ENCODE measurements at regions not wholly inside any gene's neighbourhood (a gene's known extent, or its start where the extent isn't known, plus 50 kb on each side); places are given as distances from the start of the nearest gene placed in this dataset.
A peak's percentile ranks its signal among the peaks of the same experiment; 100 is the strongest.
"Not testable (repeated sequence)": the region's sequence is repeated elsewhere in the genome, so short reads cannot be mapped to it uniquely, and the experiment has no call there.

DNA sequence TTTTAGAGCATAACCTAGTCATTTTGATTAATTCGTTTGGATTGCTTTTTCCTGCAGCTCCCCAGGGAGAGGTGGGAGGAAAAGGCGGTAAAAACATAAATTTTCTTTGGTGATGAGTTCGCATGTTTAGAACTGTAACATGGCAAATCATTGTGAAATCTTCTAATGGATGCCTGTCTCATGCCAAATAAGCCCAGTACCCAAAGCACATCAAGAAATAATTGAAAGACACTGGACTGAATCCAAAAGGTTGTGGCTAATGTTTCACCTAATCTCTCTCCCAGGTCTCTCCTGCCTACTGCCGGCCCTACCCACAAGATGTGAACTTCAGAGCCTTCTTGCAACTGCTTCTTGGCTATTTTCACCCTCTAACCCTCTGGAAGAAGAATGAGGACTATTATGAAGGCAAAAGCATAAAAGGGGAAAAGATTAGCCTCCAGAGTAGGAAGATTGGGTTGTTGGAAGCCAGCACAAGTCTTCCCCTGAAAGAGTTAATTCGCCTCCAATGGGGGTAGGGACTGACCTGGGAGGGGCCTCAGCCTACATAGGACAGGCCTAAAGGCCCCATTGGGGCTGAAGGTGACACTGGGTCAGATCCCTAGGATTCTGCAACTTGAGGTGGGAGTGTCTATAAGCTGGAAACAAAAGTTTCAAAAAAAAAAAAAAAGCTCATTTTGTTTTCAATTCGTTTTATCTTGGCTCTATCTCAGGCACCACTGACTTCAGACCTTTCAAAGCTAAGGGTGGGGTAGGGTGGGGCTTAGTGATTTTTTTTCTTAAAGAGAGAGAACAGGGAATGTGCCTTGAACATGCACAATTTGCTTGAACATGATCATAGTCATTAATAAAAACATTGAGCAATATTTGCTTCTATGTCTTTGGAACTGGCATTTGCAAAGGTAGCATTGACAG is 278.6 kb upstream of the KLF3 start:
- no peaks in the 10 kb centered on the region for H3K27me3 ChIP-seq
- TF ChIP-seq, protein P1, sequence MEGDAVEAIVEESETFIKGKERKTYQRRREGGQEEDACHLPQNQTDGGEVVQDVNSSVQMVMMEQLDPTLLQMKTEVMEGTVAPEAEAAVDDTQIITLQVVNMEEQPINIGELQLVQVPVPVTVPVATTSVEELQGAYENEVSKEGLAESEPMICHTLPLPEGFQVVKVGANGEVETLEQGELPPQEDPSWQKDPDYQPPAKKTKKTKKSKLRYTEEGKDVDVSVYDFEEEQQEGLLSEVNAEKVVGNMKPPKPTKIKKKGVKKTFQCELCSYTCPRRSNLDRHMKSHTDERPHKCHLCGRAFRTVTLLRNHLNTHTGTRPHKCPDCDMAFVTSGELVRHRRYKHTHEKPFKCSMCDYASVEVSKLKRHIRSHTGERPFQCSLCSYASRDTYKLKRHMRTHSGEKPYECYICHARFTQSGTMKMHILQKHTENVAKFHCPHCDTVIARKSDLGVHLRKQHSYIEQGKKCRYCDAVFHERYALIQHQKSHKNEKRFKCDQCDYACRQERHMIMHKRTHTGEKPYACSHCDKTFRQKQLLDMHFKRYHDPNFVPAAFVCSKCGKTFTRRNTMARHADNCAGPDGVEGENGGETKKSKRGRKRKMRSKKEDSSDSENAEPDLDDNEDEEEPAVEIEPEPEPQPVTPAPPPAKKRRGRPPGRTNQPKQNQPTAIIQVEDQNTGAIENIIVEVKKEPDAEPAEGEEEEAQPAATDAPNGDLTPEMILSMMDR (IDR thresholded peaks at IDR 0.05), result no peak
- peaks cover 9 to 27% of the 10 kb centered on the region in 2 donors for H3K4me1 ChIP-seq
- H3K27ac ChIP-seq, result peak overlapping the region; percentile 35 to 56
- no peaks in the 10 kb centered on the region for H3K36me3 ChIP-seq
- no peak for DNase-seq (ENCODE audit: low spot score in 2 of 2)
- no peaks in the 10 kb centered on the region for H3K9me3 ChIP-seq
- intact Hi-C loops (cut with DNase I), result no loop called here
- H3K4me3 ChIP-seq, result no peak overlapping the region

DNA sequence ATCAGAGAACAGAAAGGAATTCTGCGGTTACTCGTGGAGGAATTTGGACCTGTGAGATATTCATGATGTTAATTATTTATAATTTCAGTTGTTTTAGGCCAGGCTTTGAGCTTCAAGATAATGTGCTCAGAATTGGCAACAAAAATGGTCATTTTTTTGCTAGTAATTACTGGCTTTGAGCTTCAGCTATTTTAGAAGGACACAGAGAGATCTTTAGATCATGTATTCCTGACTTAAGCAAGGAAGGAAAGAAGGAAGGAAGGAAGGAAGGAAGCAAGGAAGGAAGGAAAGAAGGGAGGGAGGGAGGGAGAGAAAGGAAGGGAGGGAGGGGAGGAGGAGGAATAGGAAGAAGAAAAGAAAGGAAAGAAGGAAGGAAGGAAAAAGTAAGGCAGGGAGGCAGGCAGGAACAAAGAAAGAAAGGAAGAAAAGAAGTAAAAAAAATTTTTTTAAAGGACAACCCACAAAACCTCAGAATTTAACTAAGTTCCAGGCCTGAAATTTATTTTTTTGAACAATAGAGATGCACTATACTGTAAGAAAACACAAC is 277.9 kb upstream of the KLF3 start:
- H3K9me3 ChIP-seq, result no peaks in the 10 kb centered on the region
- H3K36me3 ChIP-seq, result no peaks in the 10 kb centered on the region
- H3K4me1 ChIP-seq, result peaks cover 9 to 27% of the 10 kb centered on the region in 2 donors
- intact Hi-C loops (cut with DNase I), result no loop called here
- TF ChIP-seq, protein P1 (IDR thresholded peaks at IDR 0.05), result no peak
- H3K27me3 ChIP-seq, result no peaks in the 10 kb centered on the region
- peak overlapping the region in 1 of 2 donors; percentile 5 for H3K27ac ChIP-seq
- H3K4me3 ChIP-seq, result no peak overlapping the region
- DNase-seq (ENCODE audit: low spot score in 2 of 2), result no peak

DNA sequence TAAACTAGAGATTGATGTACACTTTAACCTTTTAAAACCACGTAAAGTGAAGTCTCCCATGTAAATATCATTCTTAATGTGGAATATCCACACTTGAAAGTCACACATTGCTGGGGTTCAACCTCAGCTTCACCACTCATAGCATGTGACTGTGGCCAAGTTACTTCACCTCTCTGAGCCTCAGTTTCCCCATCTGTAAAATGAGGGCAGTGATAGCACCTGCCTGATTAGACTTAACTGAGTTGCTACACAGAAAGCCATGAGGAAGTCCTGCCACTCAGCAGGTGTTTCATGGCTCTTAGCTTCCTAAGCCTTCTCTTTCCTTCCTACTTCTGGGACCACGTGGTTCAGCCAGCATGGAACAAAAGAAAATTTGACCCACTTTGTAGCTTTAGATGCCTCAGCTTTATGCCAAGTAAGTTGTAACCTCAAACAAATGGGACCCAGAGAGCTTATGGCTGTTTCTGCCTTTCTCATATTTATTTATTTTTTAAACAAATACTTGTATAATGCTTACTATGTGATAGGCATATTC is 277.3 kb upstream of the KLF3 start:
- Histone ChIP-seq H3K4me1 (peaks cover 9 to 27% of the 10 kb centered on the region in 2 donors), H3K9me3 (no peaks in the 10 kb centered on the region), H3K27ac (peak overlapping the region; percentile 17 to 38), H3K36me3 (no peaks in the 10 kb centered on the region), H3K27me3 (no peaks in the 10 kb centered on the region), H3K4me3 (no peak overlapping the region)
- no peak for DNase-seq (ENCODE audit: low spot score in 2 of 2)
- intact Hi-C loops (cut with DNase I), result no loop called here
- TF ChIP-seq, protein P1 (IDR thresholded peaks at IDR 0.05), result no peak

DNA sequence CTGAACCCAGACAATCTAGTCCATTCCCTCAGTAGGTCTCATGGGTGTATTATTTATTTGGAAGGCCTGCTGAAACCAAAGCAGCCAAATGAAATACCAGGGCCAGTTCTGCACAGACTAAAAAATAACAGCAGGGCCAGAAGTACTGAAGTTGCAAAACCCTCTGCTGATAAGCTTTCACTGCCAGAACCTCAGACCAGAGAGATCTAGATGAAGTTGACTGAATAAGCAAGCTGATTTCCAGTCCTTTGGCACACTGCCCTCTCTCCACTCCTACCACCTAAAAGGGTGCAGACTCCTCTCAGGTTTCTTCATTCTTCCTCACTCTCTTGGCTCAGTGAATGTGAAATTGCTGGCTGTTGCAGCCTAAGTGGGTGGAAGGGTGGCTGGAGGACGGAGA is 276.7 kb upstream of the KLF3 start:
- peak; percentile 15 to 88 for DNase-seq (ENCODE audit: low spot score in 2 of 2)
- H3K4me1 ChIP-seq, result peaks cover 9 to 27% of the 10 kb centered on the region in 2 donors
- no peak overlapping the region for H3K4me3 ChIP-seq

DNA sequence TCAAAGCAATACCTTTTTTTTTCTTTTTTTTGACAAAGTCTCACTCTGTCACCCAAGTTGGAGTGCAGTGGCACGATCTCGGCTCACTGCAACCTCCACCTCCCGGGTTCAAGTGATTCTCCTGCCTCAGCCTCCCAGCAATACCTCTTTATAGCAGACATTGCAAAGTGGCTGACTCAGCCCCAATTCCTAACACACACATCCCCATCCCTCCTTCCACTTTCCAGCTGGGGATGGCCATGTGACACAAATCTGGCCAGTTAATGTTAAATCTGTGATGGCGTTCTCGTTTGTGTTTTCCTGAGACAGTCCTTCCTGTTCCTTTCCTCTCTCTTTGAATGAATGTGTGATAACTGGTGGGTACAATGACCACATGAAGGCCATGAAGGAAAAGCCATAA is 276.2 kb upstream of the KLF3 start:
- H3K4me3 ChIP-seq, result no peak overlapping the region
- no peaks in the 10 kb centered on the region for H3K36me3 ChIP-seq
- intact Hi-C loops (cut with DNase I), result no loop called here
- peak overlapping the region; percentile 7 to 36 for H3K27ac ChIP-seq
- peaks cover 9 to 27% of the 10 kb centered on the region in 2 donors for H3K4me1 ChIP-seq
- H3K27me3 ChIP-seq, result no peaks in the 10 kb centered on the region
- no peak for DNase-seq (ENCODE audit: low spot score in 2 of 2)
- peaks cover 0 to 3% of the 10 kb centered on the region in 2 donors for H3K9me3 ChIP-seq
- TF ChIP-seq, protein P1 (IDR thresholded peaks at IDR 0.05), result no peak

More for the DNA sequence above, 276.7 kb upstream of the KLF3 start:
- no peaks in the 10 kb centered on the region for H3K36me3 ChIP-seq
- TF ChIP-seq, protein P1 (IDR thresholded peaks at IDR 0.05), result no peak
- intact Hi-C loops (cut with DNase I), result no loop called here
- no peaks in the 10 kb centered on the region for H3K27me3 ChIP-seq
- peak overlapping the region in 1 of 2 donors; percentile 38 for H3K27ac ChIP-seq
- peaks cover 0 to under 1% of the 10 kb centered on the region in 2 donors for H3K9me3 ChIP-seq

DNA sequence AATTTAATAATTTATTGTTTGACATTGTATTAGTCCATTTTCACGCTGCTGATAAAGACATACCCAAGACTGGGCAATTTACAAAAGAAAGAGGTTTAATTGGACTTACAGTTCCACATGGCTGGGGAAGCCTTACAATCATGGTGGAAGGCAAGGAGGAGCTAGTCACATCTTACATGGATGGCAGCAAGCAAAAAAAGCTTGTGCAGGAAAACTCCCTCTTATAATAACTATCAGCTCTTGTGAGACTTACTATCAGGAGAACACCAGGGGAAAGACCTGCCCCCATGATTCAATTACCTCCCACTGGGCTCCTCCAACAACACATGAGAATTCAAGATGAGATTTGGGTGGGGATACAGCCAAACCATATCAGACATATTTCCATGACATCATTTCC is 275.1 kb upstream of the KLF3 start:
- H3K4me3 ChIP-seq; H3K9me3 ChIP-seq; intact Hi-C loops (cut with DNase I); H3K27me3 ChIP-seq; H3K27ac ChIP-seq; DNase-seq (ENCODE audit: low spot score in 2 of 2); H3K36me3 ChIP-seq: not testable (repeated sequence)
- peaks cover 9 to 27% of the 10 kb centered on the region in 2 donors for H3K4me1 ChIP-seq

All from ascending aorta (tissue), 2 donors.